IMR-90 (cell line): ENCODE measurements at regions not wholly inside any gene's neighbourhood (a gene's known extent, or its start where the extent isn't known, plus 50 kb on each side); places are given as distances from the start of the nearest gene placed in this dataset.

ENCODE experiments used
- ATAC-seq: fragments of 200-7000 bp; cut with Tn5 transposase; 2 replicates; pipeline ENCODE4 v1.9.1; 2020; ENCODE audit warnings: low read depth, mild to moderate bottlenecking, moderate library complexity
- BruUV-seq: library from RNA; stranded (reverse); fragments of 400-500 nt; replicated peaks from 2 replicates; lab custom pipeline; 2021; lab: Mats Ljungman, UMichigan
- CTCF ChIA-PET: fragments of 300-600 bp; formaldehyde crosslinking; extraction: SDS; loops from one replicate; lab custom pipeline; 2021; ENCODE audit warnings: antibody characterized with exemption; lab: Yijun Ruan, JAX
- POLR2A ChIA-PET: fragments of 300-600 bp; sonication (Branson Sonifier 250); formaldehyde crosslinking; loops from one replicate; lab custom pipeline; 2022; ENCODE audit warnings: antibody characterized with exemption; ENCODE audit not compliant: unreplicated experiment; lab: Charles Lee
- DNase-seq: peaks from one replicate; pipeline ENCODE4 v3.0.0; 2013
- H2AFZ ChIP-seq: replicated peaks from 2 replicates; pipeline ENCODE3; 2013; ENCODE audit warnings: low read length, mild to moderate bottlenecking; ENCODE audit not compliant: poor library complexity
- H2AK5ac ChIP-seq: 2 replicates; pipeline ENCODE4 v1.6.1; 2013; ENCODE audit warnings: low read depth, low read length, inconsistent platforms
- H2AK9ac ChIP-seq: replicated peaks from 2 replicates; pipeline ENCODE3; 2013; ENCODE audit warnings: mild to moderate bottlenecking, low read depth, low read length, moderate library complexity; ENCODE audit not compliant: poor library complexity
- H2BK120ac ChIP-seq: 2 replicates; pipeline ENCODE4 v1.6.1; 2013; ENCODE audit warnings: low read depth, low read length, inconsistent platforms
- H2BK15ac ChIP-seq: 3 replicates; pipeline ENCODE4 v1.6.1; 2013; ENCODE audit warnings: low read depth, low read length, inconsistent platforms
- H2BK20ac ChIP-seq: 2 replicates; pipeline ENCODE4 v1.6.1; 2013; ENCODE audit warnings: low read depth, mild to moderate bottlenecking, inconsistent platforms, low read length, moderate library complexity
- H2BK5ac ChIP-seq: 2 replicates; pipeline ENCODE4 v1.6.1; 2013; ENCODE audit warnings: mild to moderate bottlenecking, low read depth, low read length, inconsistent platforms; ENCODE audit not compliant: poor library complexity, severe bottlenecking
- H3K14ac ChIP-seq: replicated peaks from 2 replicates; pipeline ENCODE4 v1.6.1; 2013; ENCODE audit warnings: low read depth, low read length, inconsistent platforms
- H3K18ac ChIP-seq: 2 replicates; pipeline ENCODE4 v1.6.1; 2013; ENCODE audit warnings: low read depth, low read length, control low read depth
- H3K23ac ChIP-seq: 2 replicates; pipeline ENCODE4 v1.6.1; 2013; ENCODE audit warnings: low read depth, low read length, inconsistent platforms
- H3K27ac ChIP-seq: 2 replicates; pipeline ENCODE4 v1.5.1; 2013; ENCODE audit warnings: mild to moderate bottlenecking, control low read depth, low read length; ENCODE audit not compliant: insufficient read depth
- H3K27me3 ChIP-seq: 2 replicates; pipeline ENCODE4 v1.6.1; 2013; ENCODE audit warnings: low read length; ENCODE audit not compliant: control insufficient read depth, insufficient read depth
- H3K36me3 ChIP-seq: 2 replicates; pipeline ENCODE4 v1.6.1; 2013; ENCODE audit warnings: low read length, mixed read lengths; ENCODE audit not compliant: control insufficient read depth, insufficient read depth
- H3K4ac ChIP-seq: 2 replicates; pipeline ENCODE4 v1.6.1; 2013; ENCODE audit warnings: low read depth, low read length, inconsistent platforms
- H3K4me1 ChIP-seq: 2 replicates; pipeline ENCODE4 v1.6.1; 2013; ENCODE audit warnings: low read length, mixed read lengths; ENCODE audit not compliant: control insufficient read depth, insufficient read depth
- H3K4me2 ChIP-seq: 2 replicates; pipeline ENCODE4 v1.6.1; 2013; ENCODE audit warnings: low read depth, mild to moderate bottlenecking, control low read depth, low read length, moderate library complexity
- H3K4me3 ChIP-seq: 2 replicates; pipeline ENCODE4 v1.5.1; 2013; ENCODE audit warnings: low read depth, mild to moderate bottlenecking, control low read depth, low read length, moderate library complexity; ENCODE audit not compliant: insufficient read depth
- H3K56ac ChIP-seq: 2 replicates; pipeline ENCODE4 v1.6.1; 2013; ENCODE audit warnings: low read length, inconsistent platforms; ENCODE audit not compliant: insufficient read depth; ENCODE audit errors: extremely low read depth
- H3K79me1 ChIP-seq, 2 experiments: 2 replicates each; pipeline ENCODE4 v1.6.1; 2013; ENCODE audit warnings: low read length in 2 of 2, inconsistent platforms in 1 of 2, low read depth in 1 of 2
- H3K9ac ChIP-seq: 2 replicates; pipeline ENCODE4 v1.6.1; 2013; ENCODE audit warnings: low read depth, low read length, control low read depth
- H3K9me1 ChIP-seq: 2 replicates; pipeline ENCODE4 v1.6.1; 2013; ENCODE audit warnings: low read length, inconsistent platforms; ENCODE audit not compliant: insufficient read depth
- H3K9me3 ChIP-seq: 2 replicates; pipeline ENCODE4 v1.6.1; 2013; ENCODE audit warnings: low read length; ENCODE audit not compliant: control insufficient read depth, insufficient read depth
- H4K20me1 ChIP-seq: 2 replicates; pipeline ENCODE4 v1.6.1; 2013; ENCODE audit warnings: low read length, inconsistent platforms; ENCODE audit not compliant: insufficient read depth
- H4K5ac ChIP-seq: 2 replicates; pipeline ENCODE4 v1.6.1; 2013; ENCODE audit warnings: mild to moderate bottlenecking, low read depth, low read length, control low read depth
- H4K8ac ChIP-seq, 2 experiments: 2 replicates each; pipeline ENCODE4 v1.6.1; 2013; ENCODE audit warnings: low read depth in 2 of 2, low read length in 2 of 2, control low read depth in 1 of 2, inconsistent platforms in 1 of 2
- H4K91ac ChIP-seq: 2 replicates; pipeline ENCODE4 v1.6.1; 2013; ENCODE audit warnings: low read depth, low read length, inconsistent platforms; ENCODE audit not compliant: insufficient read depth
- CTCF ChIP-seq: conservative IDR thresholded peaks from 2 replicates; pipeline ENCODE4 v1.5.1; 2012; ENCODE audit warnings: mild to moderate bottlenecking, low read depth, low read length, improper control_type of control experiment
- ELK1 ChIP-seq: fragments of 150-350 bp; IDR thresholded peaks from 2 replicates; pipeline ENCODE4 v1.6.1; 2016; ENCODE audit warnings: low read depth, mild to moderate bottlenecking, low read length, moderate library complexity, borderline replicate concordance
- MAFK ChIP-seq: IDR thresholded peaks from 2 replicates; pipeline ENCODE4 v1.6.1; 2012; ENCODE audit warnings: low read depth, low read length, improper control_type of control experiment
- MXI1 ChIP-seq: IDR thresholded peaks from 2 replicates; pipeline ENCODE4 v1.6.1; 2012; ENCODE audit warnings: low read depth, mild to moderate bottlenecking, low read length, moderate library complexity, borderline replicate concordance
- NFE2L2 ChIP-seq: fragments of 150-350 bp; IDR thresholded peaks from 2 replicates; pipeline ENCODE4 v1.6.1; 2016; ENCODE audit warnings: low read depth, mild to moderate bottlenecking, low read length
- RAD21 ChIP-seq: IDR thresholded peaks from 2 replicates; pipeline ENCODE4 v1.6.1; 2012; ENCODE audit warnings: low read length, improper control_type of control experiment
- SMC3 ChIP-seq: fragments of 150-350 bp; IDR thresholded peaks from 2 replicates; pipeline ENCODE4 v1.6.1; 2016; ENCODE audit warnings: low read depth, mild to moderate bottlenecking, antibody characterized with exemption, low read length, moderate library complexity
- USF2 ChIP-seq: fragments of 150-350 bp; IDR thresholded peaks from 2 replicates; pipeline ENCODE4 v1.6.1; 2017; ENCODE audit warnings: mild to moderate bottlenecking, antibody characterized with exemption, low read length, low read depth
- WGBS, 2 experiments: methylation state at CpG; one replicate each; pipeline versions ENCODE4 v1.1.5 to v1.1.7; 2013; ENCODE audit warnings: missing lambda C conversion rate in 2 of 2; ENCODE audit not compliant: insufficient read length in 1 of 2; ENCODE audit errors: extremely low coverage in 2 of 2; 5-methylcytosine and 5-hydroxymethylcytosine counted together
- dilution Hi-C: fragments of 300-500 bp; cut with HindIII; formaldehyde crosslinking; loops from one replicate; pipeline ENCODE4 v1.14.3; 2018; ENCODE audit warnings: low sequenced_read_pairs; ENCODE audit not compliant: unreplicated experiment
- in situ Hi-C: fragments of 300-500 bp; cut with MboI; formaldehyde crosslinking; loops from 3 replicates; pipeline ENCODE4 v1.14.3; 2019; ENCODE audit warnings: low sequenced_read_pairs, inconsistent platforms, mixed read lengths
- intact Hi-C: fragments of 100-400 bp; cut with micrococcal nuclease; formaldehyde crosslinking; loops from 2 replicates; pipeline ENCODE4 v1.10.0; 2022

- H3K9ac ChIP-seq: no peak overlapping the region
- H2BK5ac ChIP-seq: peak overlapping the region; percentile 26
- H3K4ac ChIP-seq: no peak overlapping the region
- H2BK15ac ChIP-seq: no peak overlapping the region
- no CpG with 5 or more reads among the region's 5 CpGs for WGBS, 2 experiments
- DNase-seq: no peak
- H3K9me1 ChIP-seq: no peaks in the 10 kb centered on the region
- dilution Hi-C loops (no loop called here), in situ Hi-C loops (no loop called here), intact Hi-C loops (no loop called here)
- H3K18ac ChIP-seq: peak overlapping the region; percentile 18; the same call in 1 of the 2 replicates
- H3K14ac ChIP-seq: no peak overlapping the region
- ChIA-PET CTCF (no interaction called here), POLR2A (no interaction called here)
- no peak overlapping the region for H2BK20ac ChIP-seq
- no peak overlapping the region for H4K8ac ChIP-seq
- no peak overlapping the region for H3K27ac ChIP-seq
- no TSS peak for BruUV-seq
- no peak overlapping the region for H2AK5ac ChIP-seq
- no peak overlapping the region for H3K23ac ChIP-seq
- no peaks in the 10 kb centered on the region for H3K79me1 ChIP-seq
- no peak overlapping the region for H2AK9ac ChIP-seq
- peak overlapping the region; percentile 23; the same call in 1 of the 2 replicates for H4K5ac ChIP-seq
- no peak overlapping the region for H4K91ac ChIP-seq
- TF ChIP-seq RAD21 (no peak), ELK1 (no peak), MAFK (no peak), CTCF (no peak), SMC3 (no peak), MXI1 (no peak), USF2 (no peak), NFE2L2 (no peak)
- no peaks in the 10 kb centered on the region for H3K9me3 ChIP-seq
- no peak overlapping the region for H2AFZ ChIP-seq
- H2BK120ac ChIP-seq: no peak overlapping the region
- no peaks in the 10 kb centered on the region for H3K36me3 ChIP-seq
- no peak for ATAC-seq
- H3K27me3 ChIP-seq: no peaks in the 10 kb centered on the region
- no peak overlapping the region for H3K56ac ChIP-seq
- H3K4me3 ChIP-seq: no peak overlapping the region
- no peaks in the 10 kb centered on the region for H4K20me1 ChIP-seq
- no peaks in the 10 kb centered on the region; the same call in 1 of the 2 replicates for H3K4me1 ChIP-seq
- no peak overlapping the region for H3K4me2 ChIP-seq
Measured at GRCh38 chr6:81682858-81683620, 69.4 kb downstream of the TENT5A start.
